Dermis microvascular lymphatic vessel endothelial cell (primary cell): ENCODE measurements at regions not wholly inside any gene's neighbourhood (a gene's known extent, or its start where the extent isn't known, plus 50 kb on each side); places are given as distances from the start of the nearest gene placed in this dataset.
"Not testable (repeated sequence)": the region's sequence is repeated elsewhere in the genome, so short reads cannot be mapped to it uniquely, and the experiment has no call there.

ENCODE experiments used
- DNase-seq, 2 donors: peaks; one replicate each; pipeline versions ENCODE4 v3.0.0 to v3.0.0-alpha.2; 2010; ENCODE audit warnings: low read depth in 2 of 2

- DNase-seq: no peak
Measured at GRCh38 chr10:64112701-64113355, 591.6 kb downstream of the REEP3 start.

- DNase-seq: no peak
Measured at GRCh38 chr10:64113375-64113774, 592.2 kb downstream of the REEP3 start.

- no peak for DNase-seq
Measured at GRCh38 chr10:64113792-64114191, 592.6 kb downstream of the REEP3 start.

GRCh38 chr10:64115471-64115870 lies 594.3 kb downstream of the REEP3 start:
- DNase-seq: no peak

- no peak for DNase-seq
Measured at GRCh38 chr10:64115908-64116643, 594.9 kb downstream of the REEP3 start.

GRCh38 chr10:64116707-64117106 lies 595.5 kb downstream of the REEP3 start:
- no peak for DNase-seq

GRCh38 chr10:64118736-64119135 lies 597.5 kb downstream of the REEP3 start:
- no peak for DNase-seq

GRCh38 chr10:64120301-64120980 lies 599.2 kb downstream of the REEP3 start:
- DNase-seq: not testable (repeated sequence)

GRCh38 chr10:64130152-64130551 lies 609.0 kb downstream of the REEP3 start:
- DNase-seq: no peak

GRCh38 chr10:64134676-64135075 lies 613.5 kb downstream of the REEP3 start:
- DNase-seq: no peak

- no peak for DNase-seq
Measured at GRCh38 chr10:64142395-64142794, 621.2 kb downstream of the REEP3 start.

GRCh38 chr10:64148607-64149006 lies 627.4 kb downstream of the REEP3 start:
- no peak for DNase-seq

- no peak for DNase-seq
Measured at GRCh38 chr10:64156166-64156565, 635.0 kb downstream of the REEP3 start.

GRCh38 chr10:64158551-64158950 lies 637.4 kb downstream of the REEP3 start:
- DNase-seq: no peak

- no peak for DNase-seq
Measured at GRCh38 chr10:64159910-64160872, 639.0 kb downstream of the REEP3 start.

GRCh38 chr10:64170791-64171190 lies 649.6 kb downstream of the REEP3 start:
- DNase-seq: no peak

GRCh38 chr10:64173826-64174225 lies 652.6 kb downstream of the REEP3 start:
- no peak for DNase-seq

- no peak for DNase-seq
Measured at GRCh38 chr10:64174666-64175255, 653.6 kb downstream of the REEP3 start.

- no peak for DNase-seq
Measured at GRCh38 chr10:64175271-64175962, 654.2 kb downstream of the REEP3 start.

GRCh38 chr10:64182671-64183070 lies 661.5 kb downstream of the REEP3 start:
- DNase-seq: no peak
